ENCODE measurements at regions not wholly inside any gene's neighbourhood (a gene's known extent, or its start where the extent isn't known, plus 50 kb on each side); places are given as distances from the start of the nearest gene placed in this dataset.

DNA sequence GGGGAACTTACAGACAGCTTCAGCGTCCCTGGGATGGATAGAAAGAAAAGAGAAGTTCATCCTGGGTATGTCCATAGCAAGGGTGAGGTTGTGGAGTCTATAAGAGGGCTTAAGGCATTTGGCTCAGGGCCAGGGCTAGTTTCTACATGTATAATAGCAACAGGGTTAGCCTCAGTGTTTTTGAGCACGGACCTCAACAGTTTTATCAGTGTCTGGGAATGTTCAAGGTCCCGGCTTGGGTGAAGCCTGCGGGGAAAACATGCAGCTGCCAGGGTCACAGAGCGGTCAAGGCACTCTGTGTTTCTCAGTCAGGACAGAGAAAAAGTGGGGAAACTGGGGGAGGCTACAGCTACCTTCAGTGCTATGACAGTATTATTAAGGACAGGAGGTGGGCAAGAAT, 427.7 kb upstream of the HS6ST1 start:
- H3K27ac Mint-ChIP-seq: no peak overlapping the region
- no peaks in the 10 kb centered on the region for H3K9me3 Mint-ChIP-seq
- no peaks in the 10 kb centered on the region for H3K4me1 Mint-ChIP-seq
- H3K27me3 Mint-ChIP-seq: no peaks in the 10 kb centered on the region
- no peak overlapping the region for H3K4me3 Mint-ChIP-seq
- no peaks in the 10 kb centered on the region for H3K36me3 Mint-ChIP-seq

DNA sequence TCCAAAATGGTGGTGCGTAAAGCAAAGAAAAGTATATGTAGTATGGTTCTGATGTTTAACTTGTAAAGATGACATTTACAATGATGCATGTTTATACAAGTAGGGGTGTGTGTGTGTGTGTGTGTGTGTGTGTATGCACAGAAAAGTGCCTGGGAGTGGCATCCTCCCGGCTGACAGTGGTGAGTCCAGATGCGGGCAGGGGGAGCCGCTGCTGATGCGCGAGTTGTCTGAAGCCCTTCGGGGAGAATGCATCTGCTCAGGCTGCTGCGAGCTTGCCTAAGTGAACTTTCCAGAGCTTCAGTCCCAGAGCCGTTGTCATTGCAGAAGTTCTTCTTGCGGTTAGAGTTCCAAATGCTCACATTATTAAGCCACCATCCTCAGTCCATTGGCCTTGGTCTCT, 429.7 kb upstream of the HS6ST1 start:
- Mint-ChIP-seq H3K9me3 (no peaks in the 10 kb centered on the region), H3K36me3 (no peaks in the 10 kb centered on the region), H3K27ac (no peak overlapping the region), H3K4me3 (no peak overlapping the region), H3K27me3 (peaks cover 4% of the 10 kb centered on the region), H3K4me1 (no peaks in the 10 kb centered on the region)

DNA sequence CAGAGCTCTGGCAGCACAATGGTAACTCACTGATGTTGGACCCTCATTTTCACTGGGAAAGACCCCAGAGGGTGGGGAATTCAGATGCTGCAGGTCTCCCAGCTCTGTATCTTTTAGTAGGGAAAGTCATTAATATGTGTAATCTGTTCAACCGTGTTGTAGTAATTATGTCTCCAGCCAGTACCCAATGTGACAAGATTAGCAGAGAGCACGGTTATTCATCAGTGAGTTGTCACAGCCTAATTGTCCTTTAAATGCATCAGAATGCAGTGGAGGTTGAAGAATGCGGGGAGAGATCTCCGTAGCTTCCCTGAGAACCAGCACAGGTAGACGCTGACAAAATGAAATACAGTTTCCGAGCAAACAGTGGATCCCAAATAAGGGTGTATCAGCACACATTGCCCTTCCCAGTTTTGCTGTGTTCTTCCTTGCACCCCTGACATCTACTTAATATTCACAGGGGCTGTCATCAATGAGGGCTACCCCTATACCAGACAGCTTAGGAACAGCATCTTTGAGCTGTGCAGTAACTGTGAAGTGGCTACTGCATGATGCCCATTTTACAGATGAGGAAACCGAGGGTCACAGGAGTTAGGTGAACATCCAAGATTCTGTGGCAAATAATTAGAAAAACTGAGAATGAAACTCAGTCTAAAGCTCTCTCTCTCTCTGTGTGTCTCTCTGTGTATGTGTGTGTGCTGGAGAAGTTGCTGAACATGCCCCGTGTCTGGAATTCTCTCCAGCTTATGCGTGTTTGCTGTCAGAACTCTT, 430.4 kb upstream of the HS6ST1 start:
- Mint-ChIP-seq H3K36me3 (no peaks in the 10 kb centered on the region), H3K4me1 (peaks cover 2% of the 10 kb centered on the region), H3K27me3 (peaks cover 4% of the 10 kb centered on the region), H3K27ac (no peak overlapping the region), H3K4me3 (no peak overlapping the region), H3K9me3 (no peaks in the 10 kb centered on the region)

DNA sequence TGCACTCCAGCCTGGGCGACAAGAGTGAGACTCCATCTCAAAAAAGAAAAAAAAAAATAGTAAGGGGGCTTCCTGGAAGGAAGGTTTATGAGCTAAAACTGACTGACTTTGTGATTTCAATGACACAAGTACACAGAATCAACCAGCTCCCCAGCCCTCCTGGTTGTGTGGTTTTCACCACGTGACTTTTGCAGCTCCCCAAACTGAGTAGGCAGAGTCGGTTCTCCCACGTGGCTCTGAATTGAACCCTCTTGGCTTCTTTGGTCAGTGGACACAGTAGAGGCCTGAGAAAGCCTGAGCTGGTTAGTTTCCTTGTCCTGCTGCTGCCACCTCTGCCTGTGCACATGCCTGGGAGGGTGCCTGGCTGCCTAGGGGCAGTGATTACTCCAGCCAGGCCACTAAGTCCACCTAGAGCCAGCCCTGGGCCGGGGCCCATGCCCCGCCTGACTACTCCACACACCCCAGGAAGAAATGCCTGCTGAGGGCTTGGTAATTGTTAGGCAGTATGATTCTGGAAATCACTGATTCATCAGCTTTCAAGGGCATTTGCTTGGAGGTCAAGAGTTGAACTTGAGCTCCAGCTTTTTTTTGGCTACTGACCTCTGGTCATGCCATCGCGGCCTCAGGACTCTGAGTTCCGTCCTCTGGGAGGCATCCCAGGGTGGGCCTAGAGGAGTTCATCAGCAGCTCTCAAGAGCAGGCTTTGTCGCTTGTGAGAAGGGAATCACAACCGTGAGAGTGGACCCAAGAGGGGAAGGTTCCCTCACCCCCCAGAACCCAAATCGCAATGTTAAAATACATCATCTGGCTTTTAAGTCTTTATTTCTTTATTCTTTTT, 431.9 kb upstream of the HS6ST1 start:
- H3K36me3 Mint-ChIP-seq: no peaks in the 10 kb centered on the region
- peaks cover 11% of the 10 kb centered on the region for H3K27me3 Mint-ChIP-seq
- peaks cover 9% of the 10 kb centered on the region for H3K4me1 Mint-ChIP-seq
- no peaks in the 10 kb centered on the region for H3K9me3 Mint-ChIP-seq
- H3K27ac Mint-ChIP-seq: no peak overlapping the region
- H3K4me3 Mint-ChIP-seq: no peak overlapping the region

DNA sequence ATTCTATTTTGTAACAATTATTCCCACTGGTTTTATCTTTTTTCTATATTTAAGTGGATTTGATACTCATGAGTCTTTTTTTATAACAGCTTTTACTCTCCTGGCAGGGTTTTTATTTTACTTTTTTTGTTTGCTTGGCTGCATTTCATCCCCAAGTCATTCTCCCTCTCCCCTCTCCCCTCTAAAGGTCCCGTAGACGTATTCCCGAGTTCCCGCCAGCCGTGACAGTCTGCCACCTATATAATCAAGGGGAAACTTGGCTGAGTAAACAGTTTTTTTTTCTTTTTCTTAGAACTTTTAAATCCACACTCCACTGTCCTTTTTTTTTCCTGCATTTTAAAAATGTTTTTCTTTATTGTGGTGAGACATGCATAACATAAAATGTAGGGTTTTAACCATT, 433.1 kb upstream of the HS6ST1 start:
- H3K36me3 Mint-ChIP-seq: no peaks in the 10 kb centered on the region
- H3K4me1 Mint-ChIP-seq: peaks cover 9% of the 10 kb centered on the region
- no peak overlapping the region for H3K27ac Mint-ChIP-seq
- no peak overlapping the region for H3K4me3 Mint-ChIP-seq
- H3K9me3 Mint-ChIP-seq: no peaks in the 10 kb centered on the region
- H3K27me3 Mint-ChIP-seq: peaks cover 16% of the 10 kb centered on the region

DNA sequence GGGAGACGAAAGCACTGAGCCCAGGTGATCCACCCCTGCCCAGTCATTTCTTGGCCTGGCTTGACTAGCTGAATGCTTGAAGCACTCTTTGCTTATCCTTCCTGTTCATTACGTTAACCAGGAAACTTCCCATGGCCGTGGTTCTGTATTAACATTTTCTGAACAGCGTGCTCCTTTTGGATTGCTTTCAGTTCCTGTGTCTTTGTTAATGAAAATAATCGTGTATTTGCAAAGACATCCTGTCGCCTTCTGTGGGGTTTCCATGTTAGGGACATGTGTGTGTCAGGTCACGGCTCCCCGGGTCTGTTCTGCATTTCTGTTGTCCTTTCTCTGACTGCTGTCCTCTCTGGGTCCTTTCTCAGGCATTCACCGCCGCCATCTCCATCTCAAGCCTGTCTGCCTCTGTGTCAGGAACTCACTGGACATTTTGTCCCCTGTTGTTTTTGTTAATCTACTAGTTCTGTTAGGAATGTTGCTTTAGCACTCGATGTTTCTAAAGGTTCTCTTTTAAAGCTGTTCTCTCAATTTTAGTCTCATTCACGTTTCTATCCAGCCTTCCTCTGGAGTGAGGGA, 434.1 kb upstream of the HS6ST1 start:
- Mint-ChIP-seq H3K4me3 (no peak overlapping the region), H3K4me1 (peaks cover 9% of the 10 kb centered on the region), H3K36me3 (no peaks in the 10 kb centered on the region), H3K9me3 (no peaks in the 10 kb centered on the region), H3K27me3 (peaks cover 16% of the 10 kb centered on the region), H3K27ac (no peak overlapping the region)

DNA sequence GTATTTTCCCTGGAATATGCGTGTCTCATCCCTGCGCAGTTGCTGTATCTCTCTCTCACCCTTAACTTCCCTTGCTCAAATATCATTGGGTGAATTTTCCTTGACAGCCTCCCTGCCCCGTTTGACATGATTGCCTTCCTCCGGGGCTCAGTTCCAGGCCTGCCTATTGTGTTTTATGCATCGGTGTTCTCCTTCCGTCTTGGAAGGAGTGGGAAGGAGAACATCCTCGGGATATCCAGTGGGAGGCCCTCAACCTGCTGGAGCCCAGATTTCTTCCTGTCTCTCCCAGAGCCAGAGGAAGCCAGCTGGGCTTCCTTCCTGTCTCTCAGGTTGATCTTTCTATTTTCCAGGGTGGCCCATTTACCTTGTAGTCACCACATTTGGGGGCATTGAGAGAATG, 434.7 kb upstream of the HS6ST1 start:
- Mint-ChIP-seq H3K4me3 (no peak overlapping the region), H3K4me1 (peaks cover 9% of the 10 kb centered on the region), H3K9me3 (no peaks in the 10 kb centered on the region), H3K36me3 (no peaks in the 10 kb centered on the region), H3K27me3 (peaks cover 16% of the 10 kb centered on the region), H3K27ac (no peak overlapping the region)

DNA sequence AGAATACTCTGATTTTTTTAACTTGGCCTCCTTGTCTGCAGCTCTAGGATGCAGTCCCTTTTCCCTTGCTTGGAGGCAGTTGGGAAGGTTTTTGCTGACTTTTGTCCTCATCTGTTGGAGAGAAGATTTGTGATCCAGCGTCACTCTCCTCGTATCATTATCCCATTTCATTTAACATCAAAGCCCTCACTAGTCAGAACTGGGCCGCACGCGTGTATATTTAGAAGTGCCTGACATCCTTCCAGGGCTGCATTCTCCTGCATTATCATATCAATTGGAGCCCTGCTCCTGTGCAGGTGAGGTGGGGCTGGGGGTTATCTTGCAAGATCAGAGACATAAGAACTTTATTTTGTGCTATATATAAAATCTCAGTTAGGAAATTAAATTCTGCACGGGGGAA, 435.1 kb upstream of the HS6ST1 start:
- Mint-ChIP-seq H3K9me3 (no peaks in the 10 kb centered on the region), H3K4me1 (peaks cover 9% of the 10 kb centered on the region), H3K27me3 (peaks cover 16% of the 10 kb centered on the region), H3K27ac (no peak overlapping the region), H3K4me3 (no peak overlapping the region), H3K36me3 (no peaks in the 10 kb centered on the region)

DNA sequence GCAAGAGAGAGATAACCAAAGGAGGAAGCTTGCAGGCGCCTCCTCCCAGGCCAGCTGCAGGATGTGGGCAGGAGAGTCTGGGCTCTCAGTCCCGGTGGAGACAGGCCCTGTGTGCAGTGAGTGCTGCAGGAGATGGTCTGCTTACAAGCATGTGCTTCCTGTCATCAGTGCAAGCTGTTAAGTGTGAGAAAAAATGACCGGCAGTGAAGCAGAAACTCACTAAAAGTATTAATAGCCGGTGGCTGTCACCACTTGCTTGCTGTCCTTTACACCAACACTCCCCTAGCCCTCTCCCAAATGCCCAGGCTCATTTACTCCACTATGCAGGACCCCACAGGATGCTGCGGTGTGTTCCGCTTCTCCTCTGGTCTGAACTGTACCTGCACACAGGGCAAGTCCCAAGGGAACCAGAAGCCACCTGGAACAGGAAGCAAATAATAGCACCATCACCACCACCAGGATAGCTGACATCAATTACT, 435.6 kb upstream of the HS6ST1 start:
- H3K9me3 Mint-ChIP-seq: no peaks in the 10 kb centered on the region
- peaks cover 16% of the 10 kb centered on the region for H3K27me3 Mint-ChIP-seq
- H3K27ac Mint-ChIP-seq: no peak overlapping the region
- H3K36me3 Mint-ChIP-seq: no peaks in the 10 kb centered on the region
- no peak overlapping the region for H3K4me3 Mint-ChIP-seq
- peaks cover 9% of the 10 kb centered on the region for H3K4me1 Mint-ChIP-seq

DNA sequence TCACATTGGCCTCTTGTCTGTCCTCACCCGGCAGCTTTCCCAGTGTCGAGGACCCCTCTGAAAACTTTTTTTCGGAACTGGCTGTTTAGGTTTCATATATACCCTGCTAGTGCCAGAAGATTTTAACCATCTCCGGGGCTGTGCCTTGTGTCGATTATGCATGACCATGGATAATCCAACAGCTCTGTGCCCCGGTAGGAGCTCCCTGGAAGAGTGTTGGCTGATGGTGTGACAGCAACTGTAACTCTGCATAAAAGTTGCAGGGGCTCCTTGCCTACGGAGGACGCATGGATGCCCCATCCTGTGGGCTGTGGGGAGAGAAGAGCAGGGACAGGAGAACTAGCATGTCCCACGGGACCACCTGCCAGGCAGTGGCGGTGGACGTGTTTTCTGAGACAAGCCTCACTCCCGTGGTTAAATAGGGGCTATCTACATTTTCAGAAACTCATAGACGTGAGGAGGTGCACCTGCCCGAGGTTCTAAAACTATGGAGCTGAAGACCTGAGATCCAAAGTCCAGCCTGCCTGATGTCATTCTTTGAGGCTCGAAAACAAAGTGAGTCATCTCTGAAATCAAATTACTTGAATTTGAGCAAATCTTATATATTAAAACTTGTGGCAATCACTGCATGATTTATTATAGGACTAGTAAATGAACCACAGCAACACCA, 437.2 kb upstream of the HS6ST1 start:
- Mint-ChIP-seq H3K27ac (no peak overlapping the region), H3K4me3 (no peak overlapping the region), H3K4me1 (peaks cover 9% of the 10 kb centered on the region), H3K36me3 (no peaks in the 10 kb centered on the region), H3K9me3 (peaks cover 6% of the 10 kb centered on the region), H3K27me3 (peaks cover 16% of the 10 kb centered on the region)

DNA sequence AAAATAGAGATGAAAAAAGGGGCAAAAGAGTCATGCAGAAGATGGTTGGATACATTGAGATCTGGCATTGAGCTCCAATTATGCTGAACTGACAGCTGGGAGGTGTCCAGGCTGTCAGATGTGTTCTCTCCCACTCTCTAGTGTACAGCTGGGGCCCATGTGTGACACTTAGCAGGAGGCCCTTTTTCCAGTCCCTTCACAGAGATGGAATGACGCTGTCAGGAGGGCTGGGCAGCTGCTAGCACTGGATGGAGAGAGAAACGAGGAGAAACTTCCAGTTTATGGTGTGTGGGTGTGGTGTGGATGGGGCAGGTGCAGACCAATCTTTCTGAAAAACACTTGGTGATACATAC, 437.7 kb upstream of the HS6ST1 start:
- Mint-ChIP-seq H3K4me3 (no peak overlapping the region), H3K27ac (no peak overlapping the region), H3K4me1 (peaks cover 9% of the 10 kb centered on the region), H3K27me3 (peaks cover 16% of the 10 kb centered on the region), H3K36me3 (no peaks in the 10 kb centered on the region), H3K9me3 (peaks cover 6% of the 10 kb centered on the region)

DNA sequence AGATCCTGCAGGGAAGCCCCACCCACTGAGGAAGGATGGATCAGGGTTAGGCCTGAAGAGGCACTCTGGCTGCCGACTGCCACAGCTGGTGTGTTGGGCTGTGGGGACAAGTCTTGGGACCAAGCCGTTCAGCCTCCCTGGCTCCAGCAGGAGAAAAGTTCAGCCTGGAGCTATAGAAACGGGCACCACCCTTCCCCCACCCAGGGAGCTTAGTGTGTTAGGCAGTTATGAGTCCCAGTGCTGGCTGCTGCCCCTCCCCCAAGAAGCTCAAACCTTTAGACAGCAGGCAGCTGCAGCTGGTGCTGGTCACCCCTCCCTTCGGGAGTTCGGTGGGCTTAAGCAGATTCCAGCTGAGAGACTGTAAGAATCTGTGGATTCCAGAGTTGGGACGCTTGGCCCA, 447.1 kb upstream of the HS6ST1 start:
- Mint-ChIP-seq H3K36me3 (no peaks in the 10 kb centered on the region), H3K27me3 (peaks cover 8% of the 10 kb centered on the region)

DNA sequence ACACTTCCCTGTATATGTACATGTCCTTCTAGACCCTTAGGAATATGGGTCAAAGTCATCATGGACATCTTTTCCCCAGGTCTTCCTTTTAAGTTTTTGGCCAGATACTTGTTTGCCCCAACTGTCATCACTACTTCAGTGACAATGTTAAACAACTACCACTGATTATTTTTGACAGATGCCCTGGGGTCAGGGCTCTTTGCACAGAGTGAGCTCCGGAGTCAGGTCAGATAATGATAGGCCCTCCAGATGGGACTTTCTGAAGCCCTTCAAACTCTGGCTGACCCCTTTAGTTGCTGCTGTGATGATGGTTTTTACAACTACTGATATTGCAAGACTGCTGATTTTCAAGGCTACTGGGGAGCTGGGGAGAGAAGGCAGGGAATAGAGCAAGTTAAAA, 449.4 kb upstream of the HS6ST1 start:
- Mint-ChIP-seq H3K4me1 (no peaks in the 10 kb centered on the region), H3K36me3 (no peaks in the 10 kb centered on the region), H3K4me3 (no peak overlapping the region), H3K27ac (no peak overlapping the region), H3K9me3 (peaks cover 6% of the 10 kb centered on the region), H3K27me3 (peaks cover 8% of the 10 kb centered on the region)

More for the DNA sequence above, 447.1 kb upstream of the HS6ST1 start:
- no peak overlapping the region for H3K4me3 Mint-ChIP-seq
- no peaks in the 10 kb centered on the region for H3K4me1 Mint-ChIP-seq
- H3K9me3 Mint-ChIP-seq: peaks cover 8% of the 10 kb centered on the region
- H3K27ac Mint-ChIP-seq: no peak overlapping the region

DNA sequence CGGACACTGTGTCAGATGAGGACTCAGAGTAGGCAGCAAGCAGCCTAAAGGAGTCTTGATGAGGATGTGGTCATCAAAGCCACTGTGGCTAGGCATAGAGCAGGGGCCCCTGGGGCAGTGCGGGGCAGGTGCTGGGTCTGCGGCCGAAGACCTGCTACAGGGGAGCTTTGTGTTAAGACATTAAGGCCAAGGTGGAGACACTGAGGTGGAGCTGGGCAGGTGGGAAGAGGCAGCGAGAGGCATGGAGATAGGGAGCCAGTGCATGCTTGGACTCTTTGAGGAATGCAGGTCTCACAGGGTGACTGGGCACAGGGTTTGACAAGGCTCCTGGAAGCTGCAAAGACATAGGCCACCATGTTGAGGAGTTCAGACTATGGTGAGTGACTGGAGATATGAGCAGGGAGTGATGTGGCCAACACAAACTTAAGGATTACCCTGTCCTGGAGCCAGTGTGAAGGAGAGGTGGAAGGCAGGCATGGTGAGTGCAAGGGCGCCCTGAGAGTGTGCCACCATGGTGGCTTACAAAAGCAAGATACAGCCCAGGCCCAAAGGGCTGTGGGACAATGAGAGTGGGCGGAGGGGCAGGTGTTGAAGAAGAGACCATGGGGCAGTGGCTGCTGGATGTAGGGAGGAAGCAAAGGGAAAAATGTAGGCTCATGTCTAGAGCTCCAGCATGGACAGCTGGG, 450.9 kb upstream of the HS6ST1 start:
- Mint-ChIP-seq H3K27me3 (peaks cover 5% of the 10 kb centered on the region), H3K9me3 (no peaks in the 10 kb centered on the region), H3K36me3 (no peaks in the 10 kb centered on the region), H3K4me3 (no peak overlapping the region), H3K4me1 (no peaks in the 10 kb centered on the region), H3K27ac (no peak overlapping the region)

Data from activated naive CD4-positive, alpha-beta T cell treated with anti-CD3 and anti-CD28 coated beads, Interleukin-2, amount 50 U/mL, for 24 hours (primary cell).